NCI-H2081 (cell line): ENCODE measurements at regions not wholly inside any gene's neighbourhood (a gene's known extent, or its start where the extent isn't known, plus 50 kb on each side); places are given as distances from the start of the nearest gene placed in this dataset.
A peak's percentile ranks its signal among the peaks of the same experiment; 100 is the strongest.

Experiments used
- DNase-seq, 2 experiments: peaks; one replicate each; lab custom pipeline; 2025; lab: John Stamatoyannopoulos, UW

GRCh38 chr12:19572920-19573558, 133.7 kb downstream of the AEBP2 start:
- DNase-seq = peak; percentile 17 to 59

- no peak for DNase-seq
These were observed 134.6 kb downstream of the AEBP2 start for GRCh38 chr12:19573866-19574265.

GRCh38 chr12:19574601-19575000, 135.3 kb downstream of the AEBP2 start:
- no peak for DNase-seq

GRCh38 chr12:19575337-19576243, 136.3 kb downstream of the AEBP2 start:
- DNase-seq = peak; percentile 88 to 96

- no peak for DNase-seq
These were observed 137.4 kb downstream of the AEBP2 start for GRCh38 chr12:19576506-19577280.

GRCh38 chr12:19577281-19577530, 137.9 kb downstream of the AEBP2 start:
- no peak for DNase-seq

GRCh38 chr12:19584732-19585131, 145.4 kb downstream of the AEBP2 start:
- no peak for DNase-seq

- DNase-seq = no peak
These were observed 149.7 kb downstream of the AEBP2 start for GRCh38 chr12:19588951-19589350.

- no peak for DNase-seq
These were observed 152.7 kb downstream of the AEBP2 start for GRCh38 chr12:19591951-19592350.

GRCh38 chr12:19596434-19597166, 157.3 kb downstream of the AEBP2 start:
- no peak for DNase-seq

GRCh38 chr12:19597167-19598026, 158.1 kb downstream of the AEBP2 start:
- DNase-seq = no peak

- no peak for DNase-seq
These were observed 166.4 kb downstream of the AEBP2 start for GRCh38 chr12:19605720-19606119.

- no peak for DNase-seq
These were observed 168.7 kb downstream of the AEBP2 start for GRCh38 chr12:19608039-19608438.

- no peak for DNase-seq
These were observed 173.8 kb downstream of the AEBP2 start for GRCh38 chr12:19613051-19613535.

- DNase-seq = no peak
These were observed 175.5 kb downstream of the AEBP2 start for GRCh38 chr12:19614601-19615383.

GRCh38 chr12:19615384-19615725, 176.1 kb downstream of the AEBP2 start:
- DNase-seq = no peak

- no peak for DNase-seq
These were observed 177.5 kb downstream of the AEBP2 start for GRCh38 chr12:19616781-19617180.

GRCh38 chr12:19620222-19620621, 180.9 kb downstream of the AEBP2 start:
- DNase-seq = no peak

GRCh38 chr12:19623751-19624399, 184.6 kb downstream of the AEBP2 start:
- no peak for DNase-seq

- no peak for DNase-seq
These were observed 185.2 kb downstream of the AEBP2 start for GRCh38 chr12:19624491-19624890.
